ENCODE measurements at regions not wholly inside any gene's neighbourhood (a gene's known extent, or its start where the extent isn't known, plus 50 kb on each side); places are given as distances from the start of the nearest gene placed in this dataset.
"Not testable (repeated sequence)": the region's sequence is repeated elsewhere in the genome, so short reads cannot be mapped to it uniquely, and the experiment has no call there.

DNA sequence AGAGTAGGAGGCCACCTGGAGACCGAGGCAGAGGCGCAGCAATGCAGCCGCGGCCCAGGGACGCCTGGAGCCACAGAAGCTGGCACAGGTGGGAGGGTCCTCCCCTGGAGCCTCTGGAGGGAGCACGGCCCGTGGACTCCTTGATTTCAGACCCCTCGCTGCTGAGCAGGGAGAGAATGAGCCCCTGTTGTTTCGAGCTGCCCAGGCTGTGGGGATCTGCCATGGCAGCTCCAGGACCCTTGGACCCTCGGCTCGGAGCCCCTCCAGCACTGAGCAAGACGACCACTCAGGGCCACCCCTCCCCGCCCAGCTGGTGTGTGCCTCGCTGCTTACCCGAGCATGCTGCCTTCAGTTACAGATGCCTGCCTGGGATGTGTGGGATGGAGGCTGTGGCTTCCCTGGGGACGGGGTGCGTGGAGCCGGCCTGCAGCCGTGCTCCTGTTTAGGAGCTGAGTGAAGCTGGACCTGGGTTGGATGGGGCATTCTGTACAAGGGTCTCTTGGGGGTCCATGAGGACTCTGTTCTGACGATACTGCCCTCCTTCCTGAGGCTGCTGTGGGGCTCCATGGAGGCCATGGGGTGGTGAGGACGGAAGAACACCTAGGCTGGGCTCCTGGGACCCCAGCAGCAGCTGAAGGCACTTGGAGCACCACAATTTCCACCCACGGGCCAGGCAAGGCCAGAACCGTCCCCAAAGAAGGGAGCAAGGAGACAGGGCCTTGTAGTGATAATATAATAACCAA is 115.1 kb upstream of the LPCAT1 start:
- no peak for DNase-seq

DNA sequence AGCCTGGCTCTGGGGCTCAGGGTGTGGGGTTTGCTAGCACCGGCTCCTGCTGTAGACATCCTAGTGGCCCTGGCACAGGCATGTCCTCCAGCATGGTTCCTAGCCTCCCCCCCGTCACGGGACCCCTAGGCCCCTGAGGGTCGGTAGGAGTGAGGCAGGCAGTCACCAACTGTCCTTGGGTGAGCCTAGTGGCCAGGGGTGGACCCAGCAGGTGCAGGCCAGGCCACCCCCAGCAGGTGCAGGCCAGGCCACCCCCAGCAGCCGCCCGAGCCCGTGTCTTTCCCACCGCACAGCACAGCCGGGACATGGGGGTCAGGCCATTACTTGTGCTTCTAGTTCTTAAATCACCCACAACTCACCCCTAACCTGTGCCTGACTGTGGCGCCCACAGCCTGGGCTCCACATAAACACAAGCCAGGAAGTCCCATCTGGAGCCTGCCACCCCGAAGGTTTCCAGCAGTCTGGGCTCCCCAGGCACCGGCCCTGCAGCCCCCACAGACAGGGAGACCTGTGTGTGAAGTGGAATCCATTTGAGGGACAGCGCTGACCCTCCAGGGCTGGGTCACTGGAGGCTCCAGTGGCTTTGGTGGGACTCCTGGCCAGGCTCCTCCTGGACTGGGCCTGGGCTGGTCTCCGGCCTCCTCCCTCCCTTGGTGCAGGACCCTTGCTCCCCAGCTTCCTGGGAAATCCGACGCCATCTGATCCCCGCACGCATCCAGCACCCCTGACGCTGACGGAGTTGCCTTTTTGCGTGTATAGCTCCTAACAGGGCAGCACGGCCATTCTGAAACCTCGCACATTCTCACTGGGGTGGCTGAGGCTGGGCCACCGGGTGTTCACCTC is 114.1 kb upstream of the LPCAT1 start:
- no peak for DNase-seq

DNA sequence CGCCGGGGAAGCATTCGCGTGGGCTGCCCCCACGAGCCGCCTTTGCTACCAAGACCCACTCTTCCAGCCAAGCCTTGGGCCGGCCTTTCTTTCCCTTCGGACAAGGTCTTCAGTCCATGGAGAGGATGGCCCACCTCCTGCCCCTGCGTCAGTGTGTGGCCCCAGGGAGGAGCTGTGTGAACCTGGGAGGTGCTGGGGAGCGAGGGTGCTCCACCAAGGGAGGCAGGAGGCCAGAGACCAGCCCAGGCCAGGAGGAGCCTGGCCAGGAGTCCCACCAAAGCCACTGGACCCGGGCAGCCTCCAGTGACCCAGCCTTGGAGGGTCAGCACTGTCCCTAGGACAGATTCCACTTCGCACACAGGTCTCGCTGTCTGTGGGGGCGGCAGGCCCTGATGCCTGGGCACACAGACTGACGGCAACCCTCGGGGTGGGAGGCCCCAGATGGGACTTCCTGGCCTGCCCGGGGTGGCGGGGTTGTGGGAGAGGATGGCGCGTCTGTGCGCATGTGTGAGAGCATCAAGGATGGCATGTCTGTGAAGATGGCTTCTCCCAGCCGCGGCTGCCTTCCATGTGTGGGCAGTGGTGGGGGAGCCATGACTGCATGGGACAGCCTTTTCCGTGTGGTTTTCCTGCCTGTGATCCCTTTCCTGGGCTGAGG is 113.3 kb upstream of the LPCAT1 start:
- DNase-seq: no peak

DNA sequence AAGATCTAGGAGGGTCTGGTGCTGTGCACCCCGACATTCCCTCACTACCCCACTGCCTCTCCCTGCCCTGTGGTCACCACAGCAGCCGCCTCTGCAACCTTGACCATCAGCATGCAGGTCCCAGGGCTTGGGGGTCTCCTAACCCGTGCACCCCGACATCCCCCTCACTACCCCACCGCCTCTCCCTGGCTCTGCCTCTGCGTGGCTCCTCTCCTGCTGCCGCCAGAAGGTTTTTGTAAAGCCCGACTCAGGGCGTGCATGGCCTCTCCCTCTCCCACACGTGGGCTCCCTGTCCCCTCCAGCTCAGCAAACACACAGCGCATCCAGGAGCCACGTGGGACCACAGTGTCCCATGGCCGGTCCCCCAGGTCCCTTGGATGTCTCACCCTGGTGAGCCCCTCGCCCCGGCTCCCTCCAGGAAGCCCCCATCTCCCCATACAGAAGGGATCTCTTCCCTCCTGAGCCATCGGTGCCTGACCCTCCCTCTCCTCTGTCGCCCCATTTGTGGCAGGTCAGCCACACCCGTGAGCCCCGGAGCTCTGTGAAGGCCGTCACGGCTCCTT is 112.5 kb upstream of the LPCAT1 start:
- DNase-seq: not testable (repeated sequence)

DNA sequence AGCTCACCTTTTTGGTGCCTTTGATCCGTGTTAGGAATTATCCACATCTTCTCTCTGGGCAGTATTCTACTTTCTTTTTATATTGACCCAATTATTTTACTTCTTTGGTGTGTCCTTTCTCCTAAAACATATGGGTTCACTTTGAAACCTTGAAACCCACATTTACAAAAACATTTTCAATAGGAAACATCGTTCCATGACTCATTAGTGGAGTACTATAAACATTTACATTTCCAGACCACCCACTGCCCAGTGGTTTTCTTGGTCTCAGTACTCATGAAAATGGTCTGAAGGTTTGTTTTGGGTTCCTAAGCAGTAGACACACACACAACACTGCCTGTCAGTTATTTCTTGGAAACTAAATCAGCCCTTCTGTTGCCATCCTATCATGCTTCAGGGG is 111.7 kb upstream of the LPCAT1 start:
- DNase-seq: not testable (repeated sequence)

DNA sequence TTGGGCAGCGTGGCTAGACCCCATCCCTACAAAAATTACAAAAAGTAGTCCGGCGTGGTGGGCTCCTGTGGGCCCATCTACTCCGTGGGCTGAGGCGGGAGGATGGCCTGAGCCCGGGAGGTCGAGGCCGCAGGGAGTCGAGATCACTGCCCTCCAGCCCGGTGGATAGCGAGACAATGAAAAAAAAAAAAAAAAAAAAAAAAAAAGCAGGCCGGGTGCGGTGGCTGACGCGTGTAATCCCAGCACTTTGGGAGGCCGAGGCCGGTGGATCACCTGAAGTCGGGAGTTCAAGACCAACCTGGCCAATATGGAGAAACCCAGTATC is 110.5 kb upstream of the LPCAT1 start:
- no peak for DNase-seq

DNA sequence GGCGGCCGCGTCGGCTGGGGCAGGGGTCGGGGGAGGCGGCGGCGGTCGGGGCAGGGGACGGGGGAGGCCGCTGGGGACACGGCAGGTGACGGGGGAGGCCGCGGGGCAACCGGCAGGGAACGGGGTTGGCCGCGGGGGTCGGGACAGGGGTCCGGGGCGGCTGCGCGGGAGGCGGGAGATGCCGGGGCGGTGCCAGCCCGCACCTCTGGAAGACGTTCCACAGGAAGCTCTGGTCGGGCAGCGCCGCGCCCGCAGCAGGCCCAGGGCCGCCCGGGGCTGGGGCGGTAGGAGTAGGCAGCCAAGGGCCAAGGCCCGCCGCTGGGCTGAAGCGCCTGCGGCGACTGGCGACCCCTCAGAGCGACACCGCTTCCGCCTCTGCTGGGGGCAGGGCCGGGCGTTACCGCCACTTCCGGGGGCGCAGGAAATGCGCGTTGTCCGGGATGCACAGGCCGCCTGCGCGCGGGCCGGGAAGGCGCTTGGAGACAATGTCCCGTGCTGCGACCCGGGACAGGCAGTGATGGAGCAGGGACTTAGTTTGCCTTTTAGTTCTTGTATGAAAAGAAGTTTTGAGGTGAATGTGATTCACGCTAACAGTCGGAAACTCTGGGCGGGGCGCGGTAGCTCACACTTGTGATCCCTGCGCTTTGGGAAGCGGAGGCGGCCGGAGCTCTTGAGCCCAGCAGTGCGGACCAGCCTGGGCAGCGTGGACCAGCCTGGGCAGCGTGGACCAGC is 110.0 kb upstream of the LPCAT1 start:
- DNase-seq: peak in 54 of 56 donors; percentile 30 to 86 (median 69)

DNA sequence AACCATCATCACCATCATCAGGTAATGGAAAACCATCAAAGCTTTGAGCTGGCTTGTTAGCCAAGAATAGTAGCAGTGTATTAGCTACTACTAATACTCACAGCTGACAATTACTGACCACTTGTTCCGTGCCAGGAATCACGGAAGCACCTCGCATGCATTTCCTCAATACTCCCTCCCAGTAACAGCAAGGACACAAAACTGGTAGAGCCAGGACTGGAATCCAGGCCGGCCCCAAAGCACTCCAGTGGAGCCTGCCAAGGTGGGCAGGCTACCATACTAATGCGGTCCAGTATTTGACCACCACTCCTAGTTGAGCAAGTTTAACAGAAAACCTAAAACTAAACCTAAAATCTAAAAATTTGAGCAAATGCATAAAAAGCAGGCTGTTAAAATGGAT is 107.2 kb upstream of the LPCAT1 start:
- not testable (repeated sequence) for DNase-seq

DNA sequence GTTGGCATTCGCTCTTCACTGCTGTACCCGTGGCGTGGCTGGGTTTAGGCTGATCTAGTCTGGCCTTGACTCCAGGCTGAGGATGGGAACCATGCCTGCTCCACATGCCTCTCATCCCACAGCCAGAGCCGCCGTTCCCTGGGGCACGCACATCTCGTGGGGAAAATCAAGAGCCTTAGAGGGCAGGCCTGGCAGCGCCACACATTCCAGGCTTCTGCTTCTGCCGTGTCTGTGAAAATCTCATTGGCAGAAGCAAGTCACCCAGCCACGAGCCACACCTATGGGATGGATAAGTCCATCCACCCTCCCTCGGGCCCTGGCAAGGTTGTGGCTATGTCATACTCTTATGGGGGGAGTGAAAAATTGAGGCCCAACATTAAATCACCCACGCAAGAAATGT is 102.6 kb upstream of the LPCAT1 start:
- DNase-seq: not testable (repeated sequence)

DNA sequence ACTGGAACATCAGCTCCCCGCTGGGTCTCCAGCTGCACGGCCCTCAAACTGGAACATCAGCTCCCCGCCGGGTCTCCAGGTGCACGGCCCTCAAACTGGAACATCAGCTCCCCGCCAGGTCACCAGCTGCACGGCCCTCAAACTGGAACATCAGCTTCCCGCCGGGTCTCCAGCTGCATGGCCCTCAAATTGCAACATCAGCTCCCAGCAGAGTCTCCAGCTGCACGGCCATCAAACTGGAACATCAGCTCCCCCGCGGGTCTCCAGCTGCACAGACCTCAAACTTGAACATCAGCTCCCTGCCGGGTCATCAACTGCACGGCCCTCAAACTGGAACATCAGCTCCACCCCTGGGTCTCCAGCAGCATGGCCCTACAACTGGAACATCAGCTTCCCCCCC is 95.8 kb upstream of the LPCAT1 start:
- DNase-seq: not testable (repeated sequence)

DNA sequence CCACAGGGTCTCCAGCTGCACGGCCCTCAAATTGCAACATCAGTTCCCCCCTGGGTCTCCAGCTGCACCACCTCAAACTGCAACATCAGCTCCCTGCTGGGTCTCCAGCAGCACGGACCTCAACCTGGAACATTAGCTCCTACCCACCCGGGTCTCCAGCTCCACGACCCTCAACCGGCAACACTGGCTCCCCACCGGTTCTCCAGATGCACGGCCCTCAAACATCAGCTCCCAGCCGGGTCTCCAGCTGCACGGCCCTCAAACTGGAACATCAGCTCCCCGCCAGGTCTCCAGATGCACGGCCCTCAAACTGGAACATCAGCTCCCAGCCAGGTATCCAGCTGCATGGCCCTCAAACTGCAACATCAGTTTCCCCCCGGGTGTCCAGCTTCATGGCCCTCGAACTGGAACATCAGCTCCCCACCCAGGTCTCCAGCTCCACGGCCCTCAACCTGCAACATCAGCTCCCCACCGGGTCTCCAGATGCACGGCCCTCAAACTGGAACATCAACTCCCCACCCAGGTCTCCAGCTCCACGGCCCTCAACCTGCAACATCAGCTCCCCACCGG is 94.6 kb upstream of the LPCAT1 start:
- DNase-seq: not testable (repeated sequence)

DNA sequence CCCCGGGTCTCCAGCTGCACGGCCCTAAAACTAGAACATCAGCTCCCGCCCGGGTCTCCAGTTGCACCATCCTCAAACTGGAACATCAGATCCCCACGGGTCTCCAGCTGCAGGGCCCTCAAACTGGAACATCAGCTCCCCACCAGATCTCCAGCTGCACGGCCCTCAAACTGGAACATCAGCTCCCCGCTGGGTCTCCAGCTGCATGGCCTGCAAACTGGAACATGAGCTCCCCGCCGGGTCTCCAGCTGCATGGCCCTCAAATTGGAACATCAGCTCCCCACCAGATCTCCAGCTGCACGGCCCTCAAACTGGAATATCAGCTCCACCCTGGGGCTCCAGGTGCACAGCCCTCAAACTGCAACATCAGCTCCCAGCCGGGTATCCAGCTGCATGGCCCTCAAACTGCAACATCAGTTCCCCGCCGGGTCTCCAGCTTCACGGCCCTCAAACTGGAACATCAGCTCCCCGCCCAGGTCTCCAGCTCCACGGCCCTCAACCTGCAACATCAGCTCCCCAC is 93.5 kb upstream of the LPCAT1 start:
- DNase-seq: not testable (repeated sequence)

DNA sequence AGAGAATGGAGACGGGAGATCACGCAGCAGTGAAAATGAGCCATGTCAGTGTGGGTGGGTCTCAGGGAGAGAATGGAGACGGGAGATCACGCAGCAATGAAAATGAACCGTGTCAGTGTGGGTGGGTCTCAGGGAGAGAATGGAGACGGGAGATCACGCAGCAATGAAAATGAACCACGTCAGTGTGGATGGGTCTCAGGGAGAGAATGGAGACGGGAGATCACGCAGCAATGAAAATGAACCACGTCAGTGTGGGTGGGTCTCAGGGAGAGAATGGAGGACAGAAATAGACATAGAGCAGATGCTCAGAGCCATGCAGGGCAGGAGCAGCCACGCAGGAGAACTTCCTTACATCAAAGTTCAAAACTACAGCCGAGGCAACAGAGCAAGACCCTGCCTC is 89.8 kb upstream of the LPCAT1 start:
- peak in 6 of 56 donors; percentile 7 to 39 (median 16) for DNase-seq

DNA sequence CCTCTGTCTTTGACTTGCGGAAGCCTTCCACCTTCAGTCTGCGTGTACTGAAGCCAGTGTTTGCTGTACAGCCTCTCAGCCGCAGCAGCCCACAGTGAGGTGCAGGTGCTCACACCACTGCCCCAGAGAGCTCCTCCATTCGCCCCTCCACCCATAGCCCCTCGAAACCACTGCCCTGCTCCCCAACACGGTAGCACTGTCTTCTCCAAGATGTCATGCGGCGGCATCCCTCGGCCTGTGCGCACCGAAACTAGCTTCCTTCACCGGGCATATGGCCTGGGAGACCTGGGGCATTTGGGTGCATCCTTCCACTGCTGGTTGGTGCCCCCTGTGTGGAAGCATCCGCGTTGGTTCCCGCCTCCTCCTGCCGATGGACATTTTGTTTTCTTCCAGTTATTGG is 86.8 kb upstream of the LPCAT1 start:
- not testable (repeated sequence) for DNase-seq

DNA sequence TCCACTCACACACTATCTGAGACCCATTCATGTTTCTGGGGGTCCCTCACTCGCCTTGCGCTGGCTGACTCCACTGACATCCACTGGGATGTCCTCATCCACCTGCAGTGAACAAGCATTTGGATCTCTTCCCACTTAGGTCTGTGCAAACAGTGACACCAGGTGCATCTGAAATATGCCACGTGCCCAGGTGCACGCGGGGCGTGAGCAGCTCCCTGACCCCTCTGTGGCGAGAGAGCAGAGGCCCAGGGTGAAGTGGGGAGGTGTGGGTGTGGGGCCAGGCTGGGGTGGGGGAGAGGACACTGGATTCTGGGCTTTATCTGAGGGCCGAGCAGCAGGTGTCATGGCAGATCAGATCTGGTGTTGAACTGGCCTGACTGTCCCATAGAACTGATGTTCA is 85.4 kb upstream of the LPCAT1 start:
- DNase-seq: not testable (repeated sequence)

DNA sequence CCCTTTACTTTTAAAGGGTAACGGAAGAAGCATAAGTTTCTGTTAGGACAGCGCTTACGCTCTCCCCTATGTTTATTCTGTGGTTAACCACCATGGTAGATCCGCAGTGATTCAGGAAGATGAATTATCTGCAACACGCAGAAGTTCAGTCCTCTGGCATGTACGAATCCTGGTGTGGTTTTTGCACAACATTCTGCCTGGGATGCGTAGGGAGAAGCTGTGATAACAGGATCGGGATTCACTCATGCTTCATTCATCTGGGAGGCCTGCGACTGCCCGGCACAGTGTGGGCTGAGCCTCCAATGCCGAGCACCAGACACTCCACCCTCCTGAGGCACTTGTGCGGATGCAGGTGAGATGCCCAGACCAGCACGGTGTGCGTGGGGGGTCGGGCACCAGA is 84.6 kb upstream of the LPCAT1 start:
- not testable (repeated sequence) for DNase-seq

DNA sequence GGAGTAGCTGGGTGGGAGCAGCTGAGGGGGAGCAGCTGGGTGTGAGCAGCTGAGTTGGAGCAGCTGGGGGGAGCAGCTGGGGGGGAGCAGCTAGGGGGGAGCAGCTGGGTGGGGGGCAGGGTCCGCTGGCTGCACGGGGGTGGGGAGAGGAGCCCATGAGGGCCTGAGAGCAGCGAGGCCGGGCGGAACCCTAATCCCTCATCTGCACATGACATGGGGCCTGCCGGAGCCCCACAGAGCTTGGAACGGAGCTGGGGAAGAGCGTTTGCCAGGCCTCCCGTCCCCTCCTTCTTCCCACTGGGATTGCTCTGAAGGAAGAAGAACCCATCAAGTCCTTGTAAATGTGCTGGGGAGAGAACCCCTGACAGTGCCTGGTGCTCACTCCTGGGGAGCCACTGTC is 83.2 kb upstream of the LPCAT1 start:
- not testable (repeated sequence) for DNase-seq

DNA sequence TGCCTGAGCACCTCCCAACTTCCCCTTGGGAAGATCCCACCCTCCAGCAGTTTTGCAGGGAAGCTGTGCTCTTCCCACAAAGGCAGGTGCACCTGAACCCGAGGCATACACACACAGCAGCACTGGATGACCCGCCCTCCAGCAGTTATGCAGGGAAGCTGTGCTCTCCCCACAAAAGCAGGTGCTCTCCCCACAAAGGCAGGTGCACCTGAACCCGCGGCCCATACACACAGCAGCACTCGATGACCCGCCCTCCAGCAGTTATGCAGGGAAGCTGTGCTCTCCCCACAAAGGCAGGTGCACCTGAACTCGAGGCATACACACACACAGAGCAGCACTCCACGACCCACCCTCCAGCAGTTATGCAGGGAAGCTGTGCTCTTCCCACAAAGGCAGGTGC is 80.2 kb upstream of the LPCAT1 start:
- DNase-seq: not testable (repeated sequence)

DNA sequence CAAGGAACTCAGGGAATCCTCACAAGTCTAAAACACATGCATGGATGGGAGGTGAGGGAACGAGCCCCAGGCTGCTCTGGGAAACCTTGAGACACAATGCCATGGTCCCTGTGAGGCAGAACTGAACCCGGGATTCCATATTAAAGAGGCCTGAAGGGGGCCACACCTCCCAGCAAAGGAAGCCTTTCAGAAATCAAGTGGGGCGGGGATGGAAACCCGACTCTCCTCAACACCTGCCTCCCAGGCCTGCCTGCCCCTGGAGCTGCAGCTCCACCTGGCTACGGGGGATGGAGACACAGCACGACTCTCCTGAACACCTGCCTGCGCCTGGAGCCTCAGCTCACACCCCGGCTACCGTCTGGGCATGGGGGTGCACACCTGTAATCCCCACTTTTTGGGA is 77.8 kb upstream of the LPCAT1 start:
- DNase-seq: not testable (repeated sequence)

DNA sequence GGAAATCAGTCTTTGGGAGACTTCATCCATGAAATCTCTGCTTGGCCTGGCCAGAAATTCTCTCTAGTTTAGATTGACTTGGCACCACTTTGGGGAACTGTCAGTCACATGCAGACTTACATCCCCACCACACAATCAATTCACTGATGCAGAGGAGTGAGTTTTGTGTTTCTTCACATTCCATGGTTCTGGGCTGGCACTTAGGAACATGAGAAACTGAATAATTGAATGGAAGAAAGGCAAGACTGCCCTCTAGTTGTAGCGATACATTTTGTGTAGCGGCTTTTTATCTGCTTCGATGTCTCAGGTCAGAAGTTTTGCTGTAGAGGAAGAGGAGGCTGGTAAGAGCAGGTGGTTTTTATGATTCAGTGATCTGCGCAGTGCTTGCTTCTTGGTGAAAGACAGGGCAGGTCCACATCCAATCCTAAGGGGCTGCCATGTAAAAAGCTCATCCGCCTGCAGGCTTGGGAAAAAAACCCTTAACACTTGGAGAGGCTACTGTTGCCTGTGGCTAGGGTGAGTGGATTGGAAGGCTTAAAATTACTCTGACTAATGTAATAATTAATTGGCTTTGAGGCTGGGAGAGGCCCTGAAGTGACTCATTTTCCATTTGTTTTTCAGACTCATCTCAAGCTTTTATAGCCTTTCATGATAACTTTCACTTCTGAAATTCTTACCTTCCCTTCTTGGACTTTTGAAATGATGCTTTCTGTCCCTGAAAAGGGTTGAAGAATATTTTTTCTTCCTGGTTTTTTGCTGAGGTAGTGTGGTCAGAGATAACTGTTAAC is 75.4 kb upstream of the LPCAT1 start:
- not testable (repeated sequence) for DNase-seq
